ENCODE measurements at regions not wholly inside any gene's neighbourhood (a gene's known extent, or its start where the extent isn't known, plus 50 kb on each side); places are given as distances from the start of the nearest gene placed in this dataset.

GRCh38 chr6:22627644-22628043 lies 58.3 kb downstream of the HDGFL1 start:
- no peak for TF ChIP-seq CTCF (IDR thresholded peaks at IDR 0.05)
- TF ChIP-seq POLR2A (IDR thresholded peaks at IDR 0.05): no peak

Data from right lobe of liver (tissue), 4 donors.